GM13976 (cell line): ENCODE measurements at regions not wholly inside any gene's neighbourhood (a gene's known extent, or its start where the extent isn't known, plus 50 kb on each side); places are given as distances from the start of the nearest gene placed in this dataset.

Experiments used
- DNase-seq: peaks from one replicate; pipeline ENCODE4 v3.0.0; 2012; ENCODE audit warnings: low spot score
- in situ Hi-C: fragments of 300-500 bp; cut with MboI; formaldehyde crosslinking; loops from one replicate; pipeline ENCODE4 v1.12.0; 2022; ENCODE audit warnings: low sequenced_read_pairs, mixed read lengths, inconsistent platforms; ENCODE audit not compliant: unreplicated experiment
- TF ChIP-seq, protein P1 (sequence below): IDR thresholded peaks from 2 replicates; pipeline ENCODE4 v1.5.1; 2012; ENCODE audit warnings: borderline replicate concordance, mild to moderate bottlenecking; ENCODE audit not compliant: insufficient read depth; ENCODE audit errors: extremely low read depth, missing control alignments, control extremely low read depth

DNA sequence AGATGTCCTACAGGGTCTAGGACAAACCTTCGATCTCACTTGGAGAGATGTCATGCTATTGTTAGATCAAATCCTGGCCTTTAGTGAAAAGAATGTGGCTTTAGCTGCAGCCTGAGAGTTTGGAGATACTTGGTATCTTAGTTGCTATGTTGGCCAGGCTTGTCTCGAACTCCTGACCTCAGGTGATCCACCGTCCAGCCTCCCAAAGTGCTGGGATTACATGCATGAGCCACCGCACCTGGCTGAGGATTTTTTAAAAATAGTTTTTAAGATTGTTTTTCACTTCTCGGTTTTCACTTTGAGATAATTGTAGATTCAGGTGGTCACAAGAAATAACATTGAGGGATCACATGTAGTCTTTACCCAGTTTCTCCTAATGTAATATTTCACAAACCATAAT lies 738.3 kb upstream of the POM121L12 start:
- in situ Hi-C loops, result no loop called here
- TF ChIP-seq, protein P1, sequence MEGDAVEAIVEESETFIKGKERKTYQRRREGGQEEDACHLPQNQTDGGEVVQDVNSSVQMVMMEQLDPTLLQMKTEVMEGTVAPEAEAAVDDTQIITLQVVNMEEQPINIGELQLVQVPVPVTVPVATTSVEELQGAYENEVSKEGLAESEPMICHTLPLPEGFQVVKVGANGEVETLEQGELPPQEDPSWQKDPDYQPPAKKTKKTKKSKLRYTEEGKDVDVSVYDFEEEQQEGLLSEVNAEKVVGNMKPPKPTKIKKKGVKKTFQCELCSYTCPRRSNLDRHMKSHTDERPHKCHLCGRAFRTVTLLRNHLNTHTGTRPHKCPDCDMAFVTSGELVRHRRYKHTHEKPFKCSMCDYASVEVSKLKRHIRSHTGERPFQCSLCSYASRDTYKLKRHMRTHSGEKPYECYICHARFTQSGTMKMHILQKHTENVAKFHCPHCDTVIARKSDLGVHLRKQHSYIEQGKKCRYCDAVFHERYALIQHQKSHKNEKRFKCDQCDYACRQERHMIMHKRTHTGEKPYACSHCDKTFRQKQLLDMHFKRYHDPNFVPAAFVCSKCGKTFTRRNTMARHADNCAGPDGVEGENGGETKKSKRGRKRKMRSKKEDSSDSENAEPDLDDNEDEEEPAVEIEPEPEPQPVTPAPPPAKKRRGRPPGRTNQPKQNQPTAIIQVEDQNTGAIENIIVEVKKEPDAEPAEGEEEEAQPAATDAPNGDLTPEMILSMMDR, result no peak
- no peak for DNase-seq

- no peak for DNase-seq
- in situ Hi-C loops, result no loop called here
- TF ChIP-seq, protein P1, result no peak
Measured at GRCh38 chr7:52294942-52295341, 740.5 kb upstream of the POM121L12 start.

DNA sequence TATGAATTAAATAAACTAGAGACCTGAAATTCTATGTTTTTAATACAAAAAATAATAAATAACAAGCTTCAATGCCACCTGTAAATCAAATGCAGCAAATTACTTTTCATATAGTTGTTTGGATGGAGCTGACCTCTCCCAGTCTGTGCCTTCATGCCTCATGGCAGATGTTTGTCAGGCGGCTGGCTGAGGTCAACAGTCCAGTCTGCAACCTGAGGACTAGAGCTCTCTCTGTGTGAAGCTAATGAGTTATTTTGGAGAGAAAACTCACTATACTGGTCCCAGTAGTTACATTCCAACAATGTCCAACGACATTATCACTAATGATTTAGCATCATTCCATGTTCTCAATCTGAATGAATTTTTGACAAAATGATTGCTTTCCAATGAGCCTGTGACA lies 746.2 kb upstream of the POM121L12 start:
- TF ChIP-seq, protein P1, result no peak
- in situ Hi-C loops, result no loop called here
- DNase-seq, result no peak

GRCh38 chr7:52287698-52288097 lies 747.7 kb upstream of the POM121L12 start:
- in situ Hi-C loops, result no loop called here
- no peak for DNase-seq

GRCh38 chr7:52285689-52286088 lies 749.7 kb upstream of the POM121L12 start:
- in situ Hi-C loops, result no loop called here
- DNase-seq, result no peak
- TF ChIP-seq, protein P1, result no peak

More at GRCh38 chr7:52287698-52288097, 747.7 kb upstream of the POM121L12 start:
- TF ChIP-seq, protein P1, result no peak

DNA sequence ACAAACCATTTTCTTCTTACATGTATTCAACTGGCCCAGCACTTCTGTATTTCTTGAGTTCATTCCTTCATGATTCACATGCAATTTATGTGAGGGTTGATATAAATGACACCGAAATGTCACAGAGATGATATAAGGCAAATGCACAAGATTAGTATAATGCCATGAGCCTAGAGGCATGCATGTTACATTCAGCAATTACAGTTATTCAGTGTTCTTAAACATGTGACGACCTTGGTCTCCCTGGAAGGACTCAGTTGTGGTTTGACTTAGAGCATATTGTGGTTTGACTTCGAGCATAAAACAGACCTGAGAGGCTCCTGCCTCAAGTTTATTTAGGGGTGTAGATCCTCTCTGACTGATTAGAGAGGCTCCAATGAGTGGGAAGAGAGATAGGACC lies 752.1 kb upstream of the POM121L12 start:
- in situ Hi-C loops, result no loop called here
- TF ChIP-seq, protein P1, result no peak
- no peak for DNase-seq
